ENCODE measurements at regions not wholly inside any gene's neighbourhood (a gene's known extent, or its start where the extent isn't known, plus 50 kb on each side); places are given as distances from the start of the nearest gene placed in this dataset.

DNA sequence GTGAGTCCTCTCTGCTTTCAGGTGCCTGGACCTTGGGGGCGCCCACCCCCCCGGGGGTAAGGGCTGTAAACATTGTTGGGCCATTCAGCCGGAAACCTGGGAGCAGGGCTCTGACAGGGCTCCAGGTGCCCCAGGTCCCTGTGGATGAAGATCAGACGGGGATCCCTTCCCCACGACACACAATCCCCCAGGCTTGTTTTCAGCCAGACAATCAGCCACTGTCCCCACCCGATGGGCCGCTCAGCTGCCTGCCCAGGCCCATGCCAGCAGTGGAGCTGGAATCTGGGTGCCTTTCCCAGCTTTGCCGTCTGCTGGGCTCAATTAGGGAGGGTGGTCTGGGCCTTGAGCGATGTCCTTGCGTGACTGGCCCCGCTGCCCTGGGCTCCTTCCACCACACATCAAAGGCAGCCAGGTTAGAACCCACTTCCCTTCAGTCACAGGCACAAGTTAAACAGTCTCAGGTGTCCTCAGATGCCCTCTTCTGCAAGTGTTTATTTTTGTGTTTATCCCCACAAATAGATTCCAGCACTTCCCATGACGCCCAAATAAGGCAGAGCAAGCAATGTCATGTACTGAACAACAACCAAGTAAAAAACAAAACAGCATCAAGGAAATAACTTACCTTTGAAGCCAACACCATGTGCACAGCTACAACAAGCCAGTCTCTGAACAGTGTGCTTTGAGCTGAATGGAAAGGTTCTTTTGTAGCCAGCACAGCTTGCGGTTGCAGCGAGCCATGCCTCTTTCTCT is 77.0 kb upstream of the ALDH1A3 start:
- DNase-seq (ENCODE audit: low spot score) = no peak
- in situ Hi-C loops (cut with MboI; ENCODE audit: low pct_unique_long_range_greater_than_20kb, low sequenced_read_pairs, unreplicated experiment) = no loop called here
- no peak for TF ChIP-seq CTCF (IDR thresholded peaks at IDR 0.05; ENCODE audit: extremely low read depth, insufficient read depth, missing control alignments)

GRCh38 chr15:100803171-100803440 is 76.5 kb upstream of the ALDH1A3 start:
- DNase-seq (ENCODE audit: low spot score) = no peak
- no peak for TF ChIP-seq CTCF (IDR thresholded peaks at IDR 0.05; ENCODE audit: extremely low read depth, insufficient read depth, missing control alignments)
- in situ Hi-C loops (cut with MboI; ENCODE audit: low pct_unique_long_range_greater_than_20kb, low sequenced_read_pairs, unreplicated experiment) = no loop called here

DNA sequence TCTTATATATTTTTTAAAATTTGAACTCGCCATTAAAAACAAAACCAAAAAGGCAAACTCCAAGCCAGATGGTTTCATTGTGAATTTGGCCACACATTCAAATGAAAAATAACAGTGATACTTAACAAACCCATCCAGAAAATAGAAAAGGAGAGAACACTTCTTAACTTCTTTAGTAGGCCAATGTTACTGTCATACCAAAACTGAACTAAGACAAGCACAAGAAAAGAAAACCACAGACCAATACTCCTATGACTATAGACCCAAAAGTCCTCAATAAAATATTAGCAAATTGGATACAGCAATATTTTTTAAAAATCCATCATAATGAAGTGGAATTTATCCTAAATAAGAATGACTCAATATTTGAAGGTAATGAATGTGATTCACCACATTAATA is 73.5 kb upstream of the ALDH1A3 start:
- DNase-seq (ENCODE audit: low spot score) = peak; percentile 50
- in situ Hi-C loops (cut with MboI; ENCODE audit: low pct_unique_long_range_greater_than_20kb, low sequenced_read_pairs, unreplicated experiment) = no loop called here
- no peak for TF ChIP-seq CTCF (IDR thresholded peaks at IDR 0.05; ENCODE audit: extremely low read depth, insufficient read depth, missing control alignments)

DNA sequence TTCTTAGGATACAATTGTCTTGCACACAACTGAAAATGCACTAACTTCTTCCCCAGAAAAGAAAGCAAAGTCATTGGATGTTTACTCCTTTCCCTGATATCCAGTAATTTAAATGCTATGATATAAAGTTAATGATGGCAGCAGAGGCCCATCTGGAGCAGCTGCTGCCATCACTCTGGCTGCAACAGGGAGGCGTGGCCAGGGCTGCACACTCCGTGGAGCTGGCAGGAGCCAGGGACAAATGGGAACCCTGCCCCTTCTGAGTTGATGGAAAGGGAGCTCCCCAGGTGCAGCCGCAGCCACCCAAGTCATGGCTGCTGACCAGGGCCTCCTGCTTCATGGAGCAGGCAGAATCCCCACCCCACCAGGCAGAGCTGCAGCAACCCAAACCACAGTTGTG is 72.6 kb upstream of the ALDH1A3 start:
- TF ChIP-seq CTCF (IDR thresholded peaks at IDR 0.05; ENCODE audit: extremely low read depth, insufficient read depth, missing control alignments) = no peak
- no peak for DNase-seq (ENCODE audit: low spot score)
- in situ Hi-C loops (cut with MboI; ENCODE audit: low pct_unique_long_range_greater_than_20kb, low sequenced_read_pairs, unreplicated experiment) = no loop called here

- TF ChIP-seq CTCF (IDR thresholded peaks at IDR 0.05; ENCODE audit: extremely low read depth, insufficient read depth, missing control alignments) = no peak
- in situ Hi-C loops (cut with MboI; ENCODE audit: low pct_unique_long_range_greater_than_20kb, low sequenced_read_pairs, unreplicated experiment) = no loop called here
- no peak for DNase-seq (ENCODE audit: low spot score)
These were observed 70.9 kb upstream of the ALDH1A3 start for GRCh38 chr15:100808691-100809090.

DNA sequence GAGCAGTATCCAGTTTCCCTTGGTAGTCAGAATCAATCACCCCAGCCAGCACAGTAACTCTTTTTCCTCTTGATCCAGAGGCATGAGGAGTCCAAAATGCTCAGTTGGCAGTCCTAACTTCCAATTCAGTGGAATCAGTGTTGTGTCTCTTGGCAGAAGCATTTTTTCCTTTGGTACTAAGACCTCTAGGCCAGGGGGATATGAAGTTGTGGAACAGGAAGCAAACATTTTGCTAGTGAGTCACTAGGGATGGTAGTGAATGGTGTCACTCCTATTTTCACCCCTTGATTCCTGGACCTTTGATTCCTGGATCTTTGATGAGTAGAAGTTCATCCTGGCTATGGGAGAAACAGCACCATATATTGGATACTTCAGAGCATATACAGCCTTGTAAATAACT is 70.5 kb upstream of the ALDH1A3 start:
- DNase-seq (ENCODE audit: low spot score) = no peak
- TF ChIP-seq CTCF (IDR thresholded peaks at IDR 0.05; ENCODE audit: extremely low read depth, insufficient read depth, missing control alignments) = no peak
- in situ Hi-C loops (cut with MboI; ENCODE audit: low pct_unique_long_range_greater_than_20kb, low sequenced_read_pairs, unreplicated experiment) = no loop called here

DNA sequence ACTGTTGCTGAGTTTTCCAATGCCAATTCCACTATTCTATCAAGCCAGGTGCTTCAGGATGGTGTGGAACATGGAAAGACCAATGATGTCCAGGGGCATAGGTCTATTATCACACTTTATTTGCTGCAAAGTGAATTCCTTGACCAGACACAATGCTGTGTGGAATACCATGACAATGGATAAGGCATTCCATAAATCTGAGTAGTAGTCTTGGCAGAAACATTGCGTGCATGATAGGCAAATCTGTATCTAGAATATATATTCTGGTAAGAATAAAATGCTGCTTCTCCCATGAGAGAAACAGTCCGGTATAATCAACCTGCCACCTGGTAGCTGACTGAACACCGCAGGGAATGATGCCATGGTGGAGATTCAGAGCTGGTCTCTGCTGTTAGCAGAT is 70.0 kb upstream of the ALDH1A3 start:
- no peak for DNase-seq (ENCODE audit: low spot score)
- TF ChIP-seq CTCF (IDR thresholded peaks at IDR 0.05; ENCODE audit: extremely low read depth, insufficient read depth, missing control alignments) = no peak
- in situ Hi-C loops (cut with MboI; ENCODE audit: low pct_unique_long_range_greater_than_20kb, low sequenced_read_pairs, unreplicated experiment) = no loop called here
